ENCODE measurements at regions not wholly inside any gene's neighbourhood (a gene's known extent, or its start where the extent isn't known, plus 50 kb on each side); places are given as distances from the start of the nearest gene placed in this dataset.

GRCh38 chr15:85897895-85898717 lies 103.4 kb upstream of the KLHL25 start:
- no peak for TF ChIP-seq POLR2A (IDR thresholded peaks at IDR 0.05)
- no peak for TF ChIP-seq CTCF (IDR thresholded peaks at IDR 0.05)
